HG03342 (cell line): ENCODE measurements at regions not wholly inside any gene's neighbourhood (a gene's known extent, or its start where the extent isn't known, plus 50 kb on each side); places are given as distances from the start of the nearest gene placed in this dataset.
"Not testable (repeated sequence)": the region's sequence is repeated elsewhere in the genome, so short reads cannot be mapped to it uniquely, and the experiment has no call there.

ENCODE experiments used
- ATAC-seq: cut with Tn5 transposase; IDR thresholded peaks from one replicate; pipeline ENCODE4 v1.9.1; 2021; ENCODE audit warnings: mild to moderate bottlenecking, moderate library complexity; ENCODE audit not compliant: unreplicated experiment

GRCh38 chr19:31525610-31526147 lies 176.4 kb upstream of the TSHZ3 start:
- no peak for ATAC-seq

GRCh38 chr19:31527443-31527842 lies 178.2 kb upstream of the TSHZ3 start:
- ATAC-seq = no peak

GRCh38 chr19:31528261-31528660 lies 179.0 kb upstream of the TSHZ3 start:
- ATAC-seq = no peak

GRCh38 chr19:31529121-31529520 lies 179.9 kb upstream of the TSHZ3 start:
- ATAC-seq = no peak

GRCh38 chr19:31530781-31531180 lies 181.5 kb upstream of the TSHZ3 start:
- no peak for ATAC-seq

- ATAC-seq = no peak
Measured at GRCh38 chr19:31531326-31531725, 182.1 kb upstream of the TSHZ3 start.

GRCh38 chr19:31532034-31532433 lies 182.8 kb upstream of the TSHZ3 start:
- no peak for ATAC-seq

GRCh38 chr19:31533114-31533513 lies 183.9 kb upstream of the TSHZ3 start:
- ATAC-seq = no peak

GRCh38 chr19:31534231-31534630 lies 185.0 kb upstream of the TSHZ3 start:
- no peak for ATAC-seq

GRCh38 chr19:31534786-31535657 lies 185.8 kb upstream of the TSHZ3 start:
- no peak for ATAC-seq

GRCh38 chr19:31535691-31536460 lies 186.6 kb upstream of the TSHZ3 start:
- no peak for ATAC-seq

- no peak for ATAC-seq
Measured at GRCh38 chr19:31537136-31537535, 187.9 kb upstream of the TSHZ3 start.

- not testable (repeated sequence) for ATAC-seq
Measured at GRCh38 chr19:31537902-31538301, 188.7 kb upstream of the TSHZ3 start.

- ATAC-seq = no peak
Measured at GRCh38 chr19:31538879-31539278, 189.6 kb upstream of the TSHZ3 start.

- no peak for ATAC-seq
Measured at GRCh38 chr19:31539386-31539785, 190.2 kb upstream of the TSHZ3 start.

GRCh38 chr19:31541396-31541795 lies 192.2 kb upstream of the TSHZ3 start:
- ATAC-seq = no peak

- no peak for ATAC-seq
Measured at GRCh38 chr19:31543456-31543855, 194.2 kb upstream of the TSHZ3 start.

- no peak for ATAC-seq
Measured at GRCh38 chr19:31545777-31546176, 196.5 kb upstream of the TSHZ3 start.

- ATAC-seq = no peak
Measured at GRCh38 chr19:31546205-31546960, 197.1 kb upstream of the TSHZ3 start.

GRCh38 chr19:31548941-31549340 lies 199.7 kb upstream of the TSHZ3 start:
- no peak for ATAC-seq
